OCI-LY3 (cell line): ENCODE measurements at regions not wholly inside any gene's neighbourhood (a gene's known extent, or its start where the extent isn't known, plus 50 kb on each side); places are given as distances from the start of the nearest gene placed in this dataset.

Source experiments
- H2AFZ ChIP-seq: fragments of 200-600, 300-600 bp; shearing (Covaris generic); 2 replicates; pipeline ENCODE4 v1.6.0; 2014; ENCODE audit warnings: antibody characterized with exemption, low read depth, low read length
- H3K27ac ChIP-seq: fragments of 200-600, 300-600 bp; sonication (generic); 2 replicates; pipeline ENCODE4 v1.5.1; 2014; ENCODE audit warnings: mild to moderate bottlenecking, low read length, moderate library complexity, mixed read lengths
- H3K27me3 ChIP-seq: fragments of 200-600, 300-600 bp; sonication (generic); 2 replicates; pipeline ENCODE4 v1.6.1; 2014; ENCODE audit warnings: low read depth, low read length, mixed read lengths
- H3K36me3 ChIP-seq: fragments of 200-600, 300-600 bp; sonication (generic); replicated peaks from 2 replicates; pipeline ENCODE3; 2014; ENCODE audit warnings: low read depth, low read length, mixed read lengths
- H3K4me1 ChIP-seq: fragments of 300-600, 200-600 bp; sonication (generic); 2 replicates; pipeline ENCODE4 v1.6.1; 2014; ENCODE audit warnings: low read length, mixed read lengths
- H3K4me2 ChIP-seq: fragments of 200-600, 300-600 bp; sonication (generic); 2 replicates; pipeline ENCODE4 v1.6.1; 2014; ENCODE audit warnings: low read length, mixed read lengths
- H3K4me3 ChIP-seq: fragments of 300-600, 200-600 bp; sonication (generic); 2 replicates; pipeline ENCODE4 v1.5.1; 2014; ENCODE audit warnings: antibody characterized with exemption, mild to moderate bottlenecking, low read length, moderate library complexity
- H3K79me2 ChIP-seq: fragments of 300-600, 200-600 bp; shearing (Covaris generic); 2 replicates; pipeline ENCODE4 v1.6.1; 2014; ENCODE audit warnings: mild to moderate bottlenecking, low read length, mixed read lengths
- H3K9ac ChIP-seq: fragments of 300-600, 200-600 bp; shearing (Covaris generic); 2 replicates; pipeline ENCODE4 v1.6.0; 2014; ENCODE audit warnings: mild to moderate bottlenecking, low read length, moderate library complexity
- H3K9me3 ChIP-seq: fragments of 200-600, 300-600 bp; shearing (Covaris generic); 2 replicates; pipeline ENCODE4 v1.6.1; 2014; ENCODE audit warnings: low read length, mixed read lengths; ENCODE audit not compliant: insufficient read depth
- H4K20me1 ChIP-seq: fragments of 200-600, 300-600 bp; sonication (generic); 2 replicates; pipeline ENCODE4 v1.6.1; 2016; ENCODE audit warnings: low read length, mixed read lengths; ENCODE audit not compliant: insufficient read depth
- CTCF ChIP-seq: fragments of 200-600, 300-600 bp; sonication (generic); IDR thresholded peaks from 2 replicates; pipeline ENCODE4 v1.5.1; 2014; ENCODE audit warnings: antibody characterized with exemption, low read length, low read depth
- EZH2phosphoT487 ChIP-seq: fragments of 200-600 bp; shearing (Covaris generic); IDR thresholded peaks from 2 replicates; pipeline ENCODE4 v1.6.1; 2018; ENCODE audit warnings: antibody characterized with exemption, mixed run types, low read depth

- H3K79me2 ChIP-seq = no peaks in the 10 kb centered on the region
- H3K36me3 ChIP-seq = no peaks in the 10 kb centered on the region
- no peaks in the 10 kb centered on the region for H4K20me1 ChIP-seq
- H3K4me2 ChIP-seq = no peak overlapping the region
- TF ChIP-seq CTCF (no peak), EZH2phosphoT487 (no peak)
- H3K27me3 ChIP-seq = no peaks in the 10 kb centered on the region
- H3K9ac ChIP-seq = no peak overlapping the region
- H3K4me1 ChIP-seq = no peaks in the 10 kb centered on the region
- H2AFZ ChIP-seq = no peak overlapping the region
- no peak overlapping the region for H3K27ac ChIP-seq
- H3K9me3 ChIP-seq = no peaks in the 10 kb centered on the region
- no peak overlapping the region for H3K4me3 ChIP-seq
Observed at GRCh38 chr9:119060629-119061385, 308.4 kb downstream of the BRINP1 start.

- TF ChIP-seq CTCF (no peak), EZH2phosphoT487 (no peak)
- Histone ChIP-seq H3K27ac (no peak overlapping the region), H3K4me2 (no peak overlapping the region), H3K79me2 (no peaks in the 10 kb centered on the region), H3K36me3 (no peaks in the 10 kb centered on the region), H3K27me3 (no peaks in the 10 kb centered on the region), H3K4me3 (no peak overlapping the region), H4K20me1 (no peaks in the 10 kb centered on the region), H3K9me3 (no peaks in the 10 kb centered on the region), H3K4me1 (no peaks in the 10 kb centered on the region), H3K9ac (no peak overlapping the region), H2AFZ (no peak overlapping the region)
Observed at GRCh38 chr9:119071636-119072035, 297.6 kb downstream of the BRINP1 start.

GRCh38 chr9:119074017-119074416 is 295.2 kb downstream of the BRINP1 start:
- no peaks in the 10 kb centered on the region for H3K4me1 ChIP-seq
- no peaks in the 10 kb centered on the region for H4K20me1 ChIP-seq
- no peaks in the 10 kb centered on the region for H3K9me3 ChIP-seq
- no peak overlapping the region for H3K9ac ChIP-seq
- no peak overlapping the region for H3K27ac ChIP-seq
- H3K36me3 ChIP-seq = no peaks in the 10 kb centered on the region
- no peaks in the 10 kb centered on the region for H3K79me2 ChIP-seq
- TF ChIP-seq CTCF (no peak), EZH2phosphoT487 (no peak)
- no peak overlapping the region for H2AFZ ChIP-seq
- no peaks in the 10 kb centered on the region for H3K27me3 ChIP-seq
- H3K4me2 ChIP-seq = no peak overlapping the region
- H3K4me3 ChIP-seq = no peak overlapping the region

GRCh38 chr9:119078015-119078414 is 291.2 kb downstream of the BRINP1 start:
- H4K20me1 ChIP-seq = no peaks in the 10 kb centered on the region
- TF ChIP-seq EZH2phosphoT487 (no peak), CTCF (no peak)
- H3K36me3 ChIP-seq = no peaks in the 10 kb centered on the region
- no peaks in the 10 kb centered on the region for H3K9me3 ChIP-seq
- no peaks in the 10 kb centered on the region for H3K27me3 ChIP-seq
- no peak overlapping the region for H3K4me3 ChIP-seq
- no peak overlapping the region for H3K4me2 ChIP-seq
- H3K27ac ChIP-seq = no peak overlapping the region
- no peaks in the 10 kb centered on the region for H3K79me2 ChIP-seq
- H3K4me1 ChIP-seq = no peaks in the 10 kb centered on the region
- H2AFZ ChIP-seq = no peak overlapping the region
- no peak overlapping the region for H3K9ac ChIP-seq
